A673 (cell line): ENCODE measurements at regions not wholly inside any gene's neighbourhood (a gene's known extent, or its start where the extent isn't known, plus 50 kb on each side); places are given as distances from the start of the nearest gene placed in this dataset.

Experiments used
- CTCF ChIP-seq: fragments of 300-800, 200-600 bp; sonication (generic); conservative IDR thresholded peaks from 2 replicates; pipeline ENCODE4 v1.5.1; 2017; ENCODE audit warnings: low read depth, mild to moderate bottlenecking, antibody characterized with exemption, low read length, moderate library complexity, mixed read lengths
- EZH2 ChIP-seq: fragments of 200-600 bp; sonication (generic); IDR thresholded peaks from 2 replicates; pipeline ENCODE4 v1.6.1; 2017; ENCODE audit warnings: borderline replicate concordance, low read depth, mild to moderate bottlenecking, mixed read lengths, antibody characterized with exemption, low read length; ENCODE audit not compliant: poor library complexity, severe bottlenecking

GRCh38 chr3:76827701-76828226 is 212.1 kb upstream of the ROBO2 start:
- TF ChIP-seq CTCF (no peak), EZH2 (no peak)
